DND-41 (cell line): ENCODE measurements at regions not wholly inside any gene's neighbourhood (a gene's known extent, or its start where the extent isn't known, plus 50 kb on each side); places are given as distances from the start of the nearest gene placed in this dataset.

Source experiments
- ATAC-seq: fragments of 200-7000 bp; cut with Tn5 transposase; 3 replicates; pipeline ENCODE4 v1.9.1; 2021; ENCODE audit warnings: low read depth; ENCODE audit not compliant: insufficient read depth
- DNase-seq: peaks from one replicate; pipeline ENCODE4 v3.0.0-alpha.2; 2020
- H2AFZ ChIP-seq: 2 replicates; pipeline ENCODE4 v1.6.0; 2012; ENCODE audit warnings: low read depth, low read length
- H3K27ac ChIP-seq: 2 replicates; pipeline ENCODE4 v1.5.1; 2012; ENCODE audit warnings: low read length, inconsistent platforms
- H3K27me3 ChIP-seq: fragments of 200-600 bp; sonication (generic); 2 replicates; pipeline ENCODE4 v1.6.0; 2012; ENCODE audit warnings: low read length, mild to moderate bottlenecking, inconsistent platforms; ENCODE audit not compliant: insufficient read depth, poor library complexity
- H3K36me3 ChIP-seq: 2 replicates; pipeline ENCODE4 v1.5.1; 2012; ENCODE audit warnings: low read length, inconsistent platforms; ENCODE audit not compliant: insufficient read depth
- H3K4me1 ChIP-seq: 2 replicates; pipeline ENCODE4 v1.5.1; 2012; ENCODE audit warnings: mild to moderate bottlenecking, low read length; ENCODE audit not compliant: insufficient read depth
- H3K4me2 ChIP-seq: 2 replicates; pipeline ENCODE4 v1.6.0; 2012; ENCODE audit warnings: mild to moderate bottlenecking, moderate library complexity, low read length, inconsistent platforms; ENCODE audit not compliant: insufficient read depth
- H3K4me3 ChIP-seq, 2 experiments: fragments of 200-600 bp in 1 of 2; shearing (Covaris generic) in 1 of 2; 2 replicates each; pipeline ENCODE4 v1.5.1; 2012 to 2016; ENCODE audit warnings: inconsistent platforms in 2 of 2, low read length in 2 of 2, mild to moderate bottlenecking in 2 of 2, low read depth in 1 of 2, moderate library complexity in 1 of 2
- H3K79me2 ChIP-seq: 2 replicates; pipeline ENCODE4 v1.6.0; 2012; ENCODE audit warnings: low read length, inconsistent platforms; ENCODE audit not compliant: insufficient read depth
- H3K9ac ChIP-seq: 2 replicates; pipeline ENCODE4 v1.6.0; 2012; ENCODE audit warnings: low read depth, mild to moderate bottlenecking, inconsistent platforms, low read length, moderate library complexity
- H3K9me3 ChIP-seq: 2 replicates; pipeline ENCODE4 v1.5.1; 2012; ENCODE audit warnings: low read length, moderate library complexity, mild to moderate bottlenecking, inconsistent platforms; ENCODE audit not compliant: insufficient read depth, severe bottlenecking
- H4K20me1 ChIP-seq: 2 replicates; pipeline ENCODE4 v1.6.0; 2012; ENCODE audit warnings: low read length; ENCODE audit not compliant: insufficient read depth
- EZH2 ChIP-seq: IDR thresholded peaks from 3 replicates; pipeline ENCODE4 v1.6.1; 2012; ENCODE audit warnings: borderline replicate concordance, low read depth, mild to moderate bottlenecking, moderate library complexity, low read length, inconsistent platforms; ENCODE audit not compliant: severe bottlenecking
- TF ChIP-seq, protein P1 (sequence below): IDR thresholded peaks from 2 replicates; pipeline ENCODE4 v1.5.1; 2012; ENCODE audit warnings: borderline replicate concordance, low read length, moderate library complexity, mild to moderate bottlenecking; ENCODE audit not compliant: poor library complexity, severe bottlenecking; ENCODE audit errors: extremely low read depth

DNA sequence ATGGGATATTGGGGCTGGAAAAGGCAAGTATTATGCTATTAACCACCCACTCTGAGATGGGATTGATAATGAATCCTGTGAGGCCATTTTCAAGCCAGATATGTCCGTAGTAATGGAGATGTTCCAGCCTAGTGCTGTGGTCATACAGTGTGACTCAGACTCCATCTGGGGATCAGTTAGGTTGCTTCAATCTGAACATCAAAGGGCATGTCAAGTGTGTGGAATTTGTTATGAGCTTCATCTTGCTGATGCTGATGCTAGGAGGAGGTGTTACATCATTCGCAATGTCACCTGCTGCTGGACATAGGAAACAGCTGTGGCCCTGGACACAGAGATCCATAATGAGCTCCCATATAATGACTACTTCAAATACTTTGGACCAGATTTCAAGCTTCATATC lies 144.7 kb downstream of the PLCE1 start:
- H3K9me3 ChIP-seq: no peaks in the 10 kb centered on the region
- H2AFZ ChIP-seq: no peak overlapping the region
- no peaks in the 10 kb centered on the region for H4K20me1 ChIP-seq
- no peak overlapping the region for H3K4me2 ChIP-seq
- H3K4me1 ChIP-seq: no peaks in the 10 kb centered on the region
- no peak for DNase-seq
- no peak overlapping the region for H3K27ac ChIP-seq
- H3K79me2 ChIP-seq: no peaks in the 10 kb centered on the region
- TF ChIP-seq, protein P1, sequence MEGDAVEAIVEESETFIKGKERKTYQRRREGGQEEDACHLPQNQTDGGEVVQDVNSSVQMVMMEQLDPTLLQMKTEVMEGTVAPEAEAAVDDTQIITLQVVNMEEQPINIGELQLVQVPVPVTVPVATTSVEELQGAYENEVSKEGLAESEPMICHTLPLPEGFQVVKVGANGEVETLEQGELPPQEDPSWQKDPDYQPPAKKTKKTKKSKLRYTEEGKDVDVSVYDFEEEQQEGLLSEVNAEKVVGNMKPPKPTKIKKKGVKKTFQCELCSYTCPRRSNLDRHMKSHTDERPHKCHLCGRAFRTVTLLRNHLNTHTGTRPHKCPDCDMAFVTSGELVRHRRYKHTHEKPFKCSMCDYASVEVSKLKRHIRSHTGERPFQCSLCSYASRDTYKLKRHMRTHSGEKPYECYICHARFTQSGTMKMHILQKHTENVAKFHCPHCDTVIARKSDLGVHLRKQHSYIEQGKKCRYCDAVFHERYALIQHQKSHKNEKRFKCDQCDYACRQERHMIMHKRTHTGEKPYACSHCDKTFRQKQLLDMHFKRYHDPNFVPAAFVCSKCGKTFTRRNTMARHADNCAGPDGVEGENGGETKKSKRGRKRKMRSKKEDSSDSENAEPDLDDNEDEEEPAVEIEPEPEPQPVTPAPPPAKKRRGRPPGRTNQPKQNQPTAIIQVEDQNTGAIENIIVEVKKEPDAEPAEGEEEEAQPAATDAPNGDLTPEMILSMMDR: no peak
- no peak for TF ChIP-seq EZH2
- no peak overlapping the region for H3K4me3 ChIP-seq
- no peaks in the 10 kb centered on the region for H3K36me3 ChIP-seq
- no peak for ATAC-seq
- H3K27me3 ChIP-seq: peaks cover 4% of the 10 kb centered on the region
- H3K9ac ChIP-seq: no peak overlapping the region

DNA sequence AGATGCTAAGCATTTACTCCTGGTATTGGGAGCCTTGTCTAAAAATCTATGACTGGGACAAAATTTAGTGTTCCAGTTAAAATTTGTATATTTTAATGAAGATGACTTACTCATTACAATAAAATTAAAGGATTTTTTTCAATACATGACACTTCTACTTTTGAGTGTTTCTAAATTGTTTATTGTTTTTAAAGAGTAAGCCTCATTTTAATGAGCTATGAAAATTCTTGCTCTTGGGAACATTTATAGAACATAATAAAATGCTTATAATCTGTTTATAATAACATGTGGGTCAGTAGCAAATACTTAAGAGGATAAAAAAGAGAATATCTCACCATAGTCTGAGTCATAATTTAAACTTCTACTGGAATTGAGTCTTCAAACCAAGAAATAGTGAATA lies 149.5 kb downstream of the PLCE1 start:
- no peak overlapping the region for H3K4me3 ChIP-seq
- H3K4me2 ChIP-seq: no peak overlapping the region
- H3K27ac ChIP-seq: no peak overlapping the region
- no peak overlapping the region for H2AFZ ChIP-seq
- no peaks in the 10 kb centered on the region for H3K79me2 ChIP-seq
- H3K36me3 ChIP-seq: no peaks in the 10 kb centered on the region
- H4K20me1 ChIP-seq: no peaks in the 10 kb centered on the region
- TF ChIP-seq, protein P1: no peak
- no peak for TF ChIP-seq EZH2
- no peak overlapping the region for H3K9ac ChIP-seq
- DNase-seq (no peak), ATAC-seq (no peak)
- H3K9me3 ChIP-seq: peaks cover 6% of the 10 kb centered on the region
- no peaks in the 10 kb centered on the region for H3K4me1 ChIP-seq
- no peaks in the 10 kb centered on the region for H3K27me3 ChIP-seq

DNA sequence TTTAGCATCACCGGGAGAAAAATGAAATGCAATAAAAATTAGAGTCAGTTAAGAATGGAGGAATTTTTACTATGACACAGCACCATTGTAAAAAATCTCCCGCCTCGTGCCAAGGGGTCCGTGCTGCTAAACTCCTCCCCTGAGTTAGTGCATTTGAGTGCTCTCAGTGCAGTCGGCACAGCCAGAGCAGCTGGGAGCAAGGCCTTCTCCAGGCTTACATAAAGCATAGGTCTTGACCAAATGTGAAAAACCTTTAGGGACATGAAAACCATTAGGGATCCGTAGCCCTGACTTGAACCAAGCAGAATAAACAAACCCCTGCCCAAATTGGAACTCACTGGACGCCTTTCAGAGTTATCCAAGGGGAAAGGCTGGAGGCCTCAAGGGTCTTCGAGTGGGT lies 152.6 kb downstream of the PLCE1 start:
- ATAC-seq: no peak
- peaks cover 6% of the 10 kb centered on the region for H3K9me3 ChIP-seq
- H2AFZ ChIP-seq: no peak overlapping the region
- H3K9ac ChIP-seq: no peak overlapping the region
- no peaks in the 10 kb centered on the region for H3K36me3 ChIP-seq
- no peak overlapping the region for H3K4me3 ChIP-seq
- H3K4me1 ChIP-seq: no peaks in the 10 kb centered on the region
- no peak for DNase-seq
- TF ChIP-seq, protein P1: no peak
- TF ChIP-seq EZH2: no peak
- no peaks in the 10 kb centered on the region for H3K79me2 ChIP-seq
- no peaks in the 10 kb centered on the region for H4K20me1 ChIP-seq
- no peak overlapping the region for H3K27ac ChIP-seq
- H3K4me2 ChIP-seq: no peak overlapping the region
- no peaks in the 10 kb centered on the region for H3K27me3 ChIP-seq

DNA sequence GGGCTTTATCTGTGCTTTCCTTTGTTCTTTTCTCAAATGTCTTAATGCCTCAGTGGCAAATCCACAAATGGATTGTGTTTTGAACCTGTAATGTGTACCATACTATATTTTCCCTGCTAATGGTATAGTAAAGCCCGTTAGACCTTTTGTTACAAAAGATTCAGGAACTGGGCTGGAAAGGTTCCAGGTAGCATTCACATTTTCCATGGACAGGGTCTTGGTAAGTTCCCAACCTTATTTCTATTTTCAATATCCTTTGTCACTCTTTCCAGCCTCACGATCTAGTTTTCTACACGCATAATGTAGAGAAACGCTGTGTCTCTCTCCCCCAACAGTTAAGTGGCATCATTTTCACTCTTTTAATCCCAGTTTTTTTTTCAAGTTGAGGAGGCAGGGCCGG lies 153.0 kb downstream of the PLCE1 start:
- Histone ChIP-seq H3K9ac (no peak overlapping the region), H3K4me3 (no peak overlapping the region), H3K27me3 (no peaks in the 10 kb centered on the region), H3K36me3 (no peaks in the 10 kb centered on the region), H3K4me1 (no peaks in the 10 kb centered on the region), H3K4me2 (no peak overlapping the region), H3K9me3 (peaks cover 6% of the 10 kb centered on the region), H4K20me1 (no peaks in the 10 kb centered on the region), H3K79me2 (no peaks in the 10 kb centered on the region), H2AFZ (no peak overlapping the region), H3K27ac (no peak overlapping the region)
- ATAC-seq: no peak
- TF ChIP-seq, protein P1: no peak
- TF ChIP-seq EZH2: no peak
- no peak for DNase-seq
